ENCODE measurements at regions not wholly inside any gene's neighbourhood (a gene's known extent, or its start where the extent isn't known, plus 50 kb on each side); places are given as distances from the start of the nearest gene placed in this dataset.

DNA sequence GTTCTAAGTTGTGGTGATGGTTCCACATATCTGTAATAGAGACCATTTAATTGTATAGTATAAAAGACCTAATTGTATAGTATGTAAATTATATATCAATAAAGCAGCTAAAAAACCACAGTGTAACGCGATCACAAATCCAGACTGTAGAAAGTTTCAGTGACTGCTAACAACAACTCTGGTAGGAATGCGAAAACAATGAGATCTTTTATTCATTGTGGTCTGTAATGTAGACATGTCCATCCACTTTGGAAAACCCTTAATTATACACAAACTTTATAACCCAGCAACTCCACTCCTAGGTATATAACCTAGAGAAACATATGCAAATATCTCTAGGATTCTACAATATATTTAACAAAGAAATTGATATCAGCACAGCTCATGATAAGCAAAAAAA is 549.5 kb downstream of the SLITRK1 start:
- CTCF ChIA-PET, result no interaction called here
- BruUV-seq (replicated peaks), result no TSS peak
- dilution Hi-C loops (cut with MboI; ENCODE audit: extremely low pct_ligation_motif_present, low sequenced_read_pairs), result no loop called here

More for the DNA sequence above, 549.5 kb downstream of the SLITRK1 start:
- Histone ChIP-seq H3K4me1 (ENCODE audit: control insufficient read depth, extremely low read depth, insufficient read depth, low read length) (no peaks in the 10 kb centered on the region), H3K27ac (ENCODE audit: insufficient read depth, low read depth, low read length) (no peak overlapping the region), H3K9ac (replicated peaks; ENCODE audit: extremely low read depth, insufficient read depth, low read length) (no peak overlapping the region), H4K20me1 (replicated peaks; ENCODE audit: control insufficient read depth, extremely low read depth, insufficient read depth, low read length) (no peaks in the 10 kb centered on the region), H3K4me3 (replicated peaks in 1 of 3; ENCODE audit: insufficient read depth in 1 of 3, low read depth in 1 of 3, low read length in 3 of 3) (no peak overlapping the region), H3K27me3 (ENCODE audit: control insufficient read depth in 2 of 2, insufficient read depth in 2 of 2, low read length in 2 of 2) (no peaks in the 10 kb centered on the region), H3K4me2 (ENCODE audit: insufficient read depth, low read length) (no peak overlapping the region), H3K9me3 (replicated peaks; ENCODE audit: control insufficient read depth, insufficient read depth, low read length) (peaks cover 4% of the 10 kb centered on the region), H2AFZ (ENCODE audit: low read depth, low read length) (no peak overlapping the region), H3K9me1 (replicated peaks; ENCODE audit: control insufficient read depth, extremely low read depth, insufficient read depth, low read length) (no peaks in the 10 kb centered on the region), H3K36me3 (ENCODE audit: control insufficient read depth in 2 of 2, extremely low read depth in 1 of 2, insufficient read depth in 2 of 2, low read length in 2 of 2) (no peaks in the 10 kb centered on the region), H3K79me2 (ENCODE audit: control insufficient read depth, insufficient read depth, low read length) (no peaks in the 10 kb centered on the region)
- intact Hi-C loops (cut with micrococcal nuclease), result no loop called here
- POLR2A ChIA-PET, result no interaction called here
- no peak for FAIRE-seq
- TF ChIP-seq GATA2 (IDR thresholded peaks at IDR 0.05; ENCODE audit: insufficient read depth, insufficient read length, low read depth, low read length) (no peak), FOS (IDR thresholded peaks at IDR 0.05; ENCODE audit: borderline replicate concordance, insufficient read depth, low read length) (no peak), POLR2A (IDR thresholded peaks at IDR 0.05; ENCODE audit: low read depth, low read length) (no peak), POLR2AphosphoS5 (IDR thresholded peaks at IDR 0.05; ENCODE audit: insufficient read depth, low read depth, low read length) (no peak), EZH2 (IDR thresholded peaks at IDR 0.05; ENCODE audit: borderline replicate concordance, low read depth, low read length, severe bottlenecking) (no peak), CTCF (IDR thresholded peaks at IDR 0.05; ENCODE audit: extremely low read depth in 1 of 2, insufficient read depth in 1 of 2, low read depth in 1 of 2, low read length in 2 of 2) (no peak), JUN (IDR thresholded peaks at IDR 0.05; ENCODE audit: borderline replicate concordance, insufficient read depth, insufficient read length, low read depth) (no peak), MYC (IDR thresholded peaks at IDR 0.05; ENCODE audit: low read depth, low read length) (no peak)
- TF ChIP-seq, protein P1, sequence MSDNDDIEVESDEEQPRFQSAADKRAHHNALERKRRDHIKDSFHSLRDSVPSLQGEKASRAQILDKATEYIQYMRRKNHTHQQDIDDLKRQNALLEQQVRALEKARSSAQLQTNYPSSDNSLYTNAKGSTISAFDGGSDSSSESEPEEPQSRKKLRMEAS (IDR thresholded peaks at IDR 0.05; ENCODE audit: insufficient read depth, insufficient read length), result no peak
- DNase-seq (ENCODE audit: low read depth, low spot score), result no peak

All from endothelial cell of umbilical vein (primary cell).